Endothelial cell of umbilical vein (primary cell): ENCODE measurements at regions not wholly inside any gene's neighbourhood (a gene's known extent, or its start where the extent isn't known, plus 50 kb on each side); places are given as distances from the start of the nearest gene placed in this dataset.

Source experiments
- BruUV-seq: library from RNA; stranded (reverse); fragments of 400-500 nt; replicated peaks from 2 replicates; lab custom pipeline; 2021; lab: Mats Ljungman, UMichigan
- CTCF ChIA-PET: fragments of 300-600, 350-600 bp; sonication (Branson Sonifier 250); formaldehyde crosslinking; loops from one replicate; lab custom pipeline; 2021; ENCODE audit warnings: antibody characterized with exemption, inconsistent platforms; lab: Charles Lee
- POLR2A ChIA-PET: fragments of 300-600, 350-600 bp; sonication (Branson Sonifier 250); formaldehyde crosslinking; loops from one replicate; lab custom pipeline; 2021; ENCODE audit warnings: antibody characterized with exemption, inconsistent platforms; lab: Charles Lee
- DNase-seq: peaks from one replicate; pipeline ENCODE4 v3.0.0-alpha.2; 2011; ENCODE audit warnings: low read depth, low spot score
- FAIRE-seq: peaks from 2 replicates; lab custom pipeline; 2011; peaks lifted over from hg19 to GRCh38; lab: Jason Lieb, UNC
- H2AFZ ChIP-seq: 2 replicates; pipeline ENCODE4 v1.6.0; 2012; ENCODE audit warnings: low read depth, low read length, control low read depth, inconsistent platforms
- H3K27ac ChIP-seq: 2 replicates; pipeline ENCODE4 v1.5.1; 2011; ENCODE audit warnings: low read depth, mild to moderate bottlenecking, control low read depth, low read length, moderate library complexity; ENCODE audit not compliant: insufficient read depth
- H3K27me3 ChIP-seq, 2 experiments: 2 replicates each; pipeline versions ENCODE4 v1.6.0 to v1.6.1; 2011; ENCODE audit warnings: low read length in 2 of 2, mixed read lengths in 1 of 2; ENCODE audit not compliant: control insufficient read depth in 2 of 2, insufficient read depth in 2 of 2
- H3K36me3 ChIP-seq, 2 experiments: 2 replicates in 1 of 2; 3 replicates in 1 of 2; pipeline ENCODE4 v1.5.1; 2011; ENCODE audit warnings: low read length in 2 of 2, mild to moderate bottlenecking in 1 of 2, moderate library complexity in 1 of 2; ENCODE audit not compliant: control insufficient read depth in 2 of 2, insufficient read depth in 2 of 2; ENCODE audit errors: extremely low read depth in 1 of 2
- H3K4me1 ChIP-seq: 3 replicates; pipeline ENCODE4 v1.5.1; 2011; ENCODE audit warnings: mild to moderate bottlenecking, low read length; ENCODE audit not compliant: control insufficient read depth, insufficient read depth; ENCODE audit errors: extremely low read depth
- H3K4me2 ChIP-seq: 2 replicates; pipeline ENCODE4 v1.6.1; 2011; ENCODE audit warnings: low read length, control low read depth, mixed read lengths; ENCODE audit not compliant: insufficient read depth
- H3K4me3 ChIP-seq, 3 experiments: fragments of 200-600 bp in 1 of 3; sonication (generic), shearing (Covaris generic) in 1 of 3; replicated peaks in 1 of 3; 2 replicates each; pipeline ENCODE4 v1.5.1; 2011 to 2016; ENCODE audit warnings: control low read depth in 3 of 3, low read length in 3 of 3, mild to moderate bottlenecking in 2 of 3, inconsistent platforms in 1 of 3, low read depth in 1 of 3, moderate library complexity in 1 of 3; ENCODE audit not compliant: insufficient read depth in 1 of 3
- H3K79me2 ChIP-seq: 2 replicates; pipeline ENCODE4 v1.6.0; 2012; ENCODE audit warnings: low read length, inconsistent platforms; ENCODE audit not compliant: control insufficient read depth, insufficient read depth
- H3K9ac ChIP-seq: replicated peaks from 2 replicates; pipeline ENCODE3; 2011; ENCODE audit warnings: low read length, control low read depth; ENCODE audit not compliant: insufficient read depth; ENCODE audit errors: extremely low read depth
- H3K9me1 ChIP-seq: replicated peaks from 3 replicates; pipeline ENCODE4 v1.6.0; 2011; ENCODE audit warnings: mild to moderate bottlenecking, low read length; ENCODE audit not compliant: control insufficient read depth, insufficient read depth; ENCODE audit errors: extremely low read depth
- H3K9me3 ChIP-seq: replicated peaks from 2 replicates; pipeline ENCODE4 v1.5.1; 2012; ENCODE audit warnings: low read length, inconsistent platforms; ENCODE audit not compliant: control insufficient read depth, insufficient read depth
- H4K20me1 ChIP-seq: replicated peaks from 2 replicates; pipeline ENCODE3; 2011; ENCODE audit warnings: mild to moderate bottlenecking, low read length; ENCODE audit not compliant: control insufficient read depth, insufficient read depth; ENCODE audit errors: extremely low read depth
- CTCF ChIP-seq, 2 donors: IDR thresholded peaks; 1 replicate in 1 of 2; 2 replicates in 1 of 2; pipeline ENCODE4 v1.5.1; 2011; ENCODE audit warnings: low read length in 2 of 2, mild to moderate bottlenecking in 2 of 2, moderate library complexity in 2 of 2, control low read depth in 1 of 2, inconsistent platforms in 1 of 2, low read depth in 1 of 2; ENCODE audit not compliant: insufficient read depth in 1 of 2; ENCODE audit errors: extremely low read depth in 1 of 2
- EZH2 ChIP-seq: IDR thresholded peaks from 2 replicates; pipeline ENCODE4 v1.6.1; 2012; ENCODE audit warnings: borderline replicate concordance, low read depth, mild to moderate bottlenecking, moderate library complexity, low read length, inconsistent platforms; ENCODE audit not compliant: severe bottlenecking
- FOS ChIP-seq: IDR thresholded peaks from 2 replicates; pipeline ENCODE4 v1.6.1; 2011; ENCODE audit warnings: mild to moderate bottlenecking, low read length, moderate library complexity, borderline replicate concordance; ENCODE audit not compliant: insufficient read depth
- GATA2 ChIP-seq: IDR thresholded peaks from 2 replicates; pipeline ENCODE4 v1.7.0; 2011; ENCODE audit warnings: low read depth, mild to moderate bottlenecking, moderate library complexity, mixed read lengths, low read length; ENCODE audit not compliant: insufficient read length, insufficient read depth
- JUN ChIP-seq: IDR thresholded peaks from 2 replicates; pipeline ENCODE4 v1.6.1; 2011; ENCODE audit warnings: borderline replicate concordance, low read depth; ENCODE audit not compliant: insufficient read length, insufficient read depth
- MAX ChIP-seq: IDR thresholded peaks from 2 replicates; pipeline ENCODE4 v1.6.1; 2011; ENCODE audit not compliant: insufficient read depth, insufficient read length
- MYC ChIP-seq: IDR thresholded peaks from one replicate; pipeline ENCODE4 v1.6.1; 2011; ENCODE audit warnings: mild to moderate bottlenecking, low read depth, low read length
- POLR2A ChIP-seq: IDR thresholded peaks from 2 replicates; pipeline ENCODE4 v1.6.1; 2012; ENCODE audit warnings: low read depth, mild to moderate bottlenecking, control low read depth, low read length
- POLR2AphosphoS5 ChIP-seq: IDR thresholded peaks from 2 replicates; pipeline ENCODE4 v1.6.1; 2012; ENCODE audit warnings: low read depth, mild to moderate bottlenecking, control low read depth, low read length, moderate library complexity; ENCODE audit not compliant: insufficient read depth
- dilution Hi-C: fragments of 300-500 bp; cut with MboI; formaldehyde crosslinking; loops from one replicate; pipeline ENCODE4 v1.15.0; 2019; ENCODE audit warnings: low sequenced_read_pairs; ENCODE audit not compliant: extremely low pct_ligation_motif_present
- intact Hi-C: fragments of 100-400 bp; cut with micrococcal nuclease; formaldehyde crosslinking; loops from one replicate; pipeline ENCODE4 v1.10.0; 2022

GRCh38 chr3:88918841-88919240 is 188.6 kb upstream of the EPHA3 start:
- no TSS peak for BruUV-seq
- no peaks in the 10 kb centered on the region for H3K79me2 ChIP-seq
- TF ChIP-seq EZH2: no peak
- no peak for TF ChIP-seq MYC
- no peak for TF ChIP-seq POLR2A
- no peak for TF ChIP-seq MAX
- TF ChIP-seq CTCF (IDR thresholded peaks at IDR 0.05; ENCODE audit: extremely low read depth in 1 of 2, insufficient read depth in 1 of 2, low read depth in 1 of 2, low read length in 2 of 2): no peak
- TF ChIP-seq JUN: no peak
- TF ChIP-seq POLR2AphosphoS5: no peak
- TF ChIP-seq FOS: no peak
- TF ChIP-seq GATA2: no peak
- H3K4me3 ChIP-seq: no peak overlapping the region
- DNase-seq (no peak), FAIRE-seq (peak; percentile 18)
- no peaks in the 10 kb centered on the region for H3K4me1 ChIP-seq
- peaks cover 2% of the 10 kb centered on the region for H3K9me3 ChIP-seq
- H3K9me1 ChIP-seq: no peaks in the 10 kb centered on the region
- H4K20me1 ChIP-seq: no peaks in the 10 kb centered on the region
- H3K36me3 ChIP-seq: no peaks in the 10 kb centered on the region
- H3K9ac ChIP-seq: no peak overlapping the region
- ChIA-PET CTCF (no interaction called here), POLR2A (no interaction called here)
- no peaks in the 10 kb centered on the region for H3K27me3 ChIP-seq
- H2AFZ ChIP-seq: no peak overlapping the region
- intact Hi-C loops: no loop called here
- dilution Hi-C loops: no loop called here
- no peak overlapping the region for H3K4me2 ChIP-seq
- no peak overlapping the region for H3K27ac ChIP-seq
